Hematopoietic multipotent progenitor cell (in vitro differentiated cells): ENCODE measurements at regions not wholly inside any gene's neighbourhood (a gene's known extent, or its start where the extent isn't known, plus 50 kb on each side); places are given as distances from the start of the nearest gene placed in this dataset.

Experiments
- DNase-seq, 3 donors: peaks; one replicate each; pipeline ENCODE4 v3.0.0-alpha.2; 2011 to 2015; ENCODE audit warnings: low read depth in 2 of 3, low spot score in 2 of 3

- DNase-seq: no peak
Observed at GRCh38 chr13:47087241-47087640, 190.4 kb upstream of the HTR2A start.

GRCh38 chr13:47085346-47085745 is 188.5 kb upstream of the HTR2A start:
- DNase-seq: no peak

- no peak for DNase-seq
Observed at GRCh38 chr13:47081850-47082249, 185.0 kb upstream of the HTR2A start.

GRCh38 chr13:47081246-47081645 is 184.4 kb upstream of the HTR2A start:
- no peak for DNase-seq

GRCh38 chr13:47080621-47081020 is 183.8 kb upstream of the HTR2A start:
- no peak for DNase-seq

DNA sequence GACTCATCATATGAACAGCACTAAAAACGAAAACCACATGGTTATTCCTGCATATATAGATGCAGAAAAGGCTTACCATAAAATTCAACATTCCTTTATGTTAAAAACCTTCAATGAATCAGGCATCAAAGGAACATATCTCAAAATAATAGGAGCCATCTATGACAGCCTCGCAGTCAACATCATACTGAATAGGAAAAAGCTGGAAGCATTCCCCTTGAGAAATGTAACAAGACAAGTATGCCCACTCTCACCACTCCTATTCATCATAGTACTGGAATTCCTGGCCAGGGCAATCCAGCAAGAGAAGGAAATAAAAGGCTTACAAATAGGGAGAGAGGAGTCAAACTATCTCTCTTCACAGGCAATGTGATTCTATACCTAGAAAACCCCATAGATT is 179.6 kb upstream of the HTR2A start:
- DNase-seq: no peak

DNA sequence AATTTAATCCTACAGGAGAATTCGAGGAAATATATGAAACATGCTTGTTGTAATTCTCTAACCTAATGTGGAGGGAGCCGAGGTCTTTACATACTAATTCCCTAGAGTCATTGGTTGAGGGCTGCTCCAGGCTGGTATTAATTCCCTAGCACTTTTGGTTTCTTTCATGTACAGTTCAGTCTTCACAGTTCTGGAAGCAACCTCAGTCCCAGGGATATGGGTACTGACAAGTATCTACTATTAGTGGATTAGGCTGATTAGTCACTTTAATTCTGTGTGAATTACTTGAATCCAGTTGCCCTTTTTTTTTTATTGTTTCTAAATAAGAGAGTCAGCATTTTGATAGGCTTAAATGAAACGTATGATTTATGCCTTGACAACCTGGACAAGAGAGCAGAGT is 172.3 kb upstream of the HTR2A start:
- no peak for DNase-seq

DNA sequence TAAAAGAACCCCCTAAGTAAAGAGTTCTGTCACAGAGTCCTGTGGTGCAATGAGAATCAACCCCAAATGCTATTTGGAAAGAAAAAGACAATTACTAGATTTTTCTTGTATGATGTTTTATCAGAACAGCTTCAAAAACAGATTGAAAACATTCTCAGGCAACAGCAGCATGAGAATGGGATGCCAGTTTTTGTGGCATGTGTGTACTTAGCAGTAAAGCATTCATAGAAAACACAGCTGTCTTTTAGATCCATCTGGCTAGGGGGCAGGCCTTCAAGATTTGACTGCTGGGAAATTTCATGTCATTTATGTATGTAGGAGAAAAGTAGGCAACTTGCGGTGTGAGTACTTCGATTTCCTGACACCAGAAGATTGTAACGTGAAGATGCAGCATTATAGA is 170.5 kb upstream of the HTR2A start:
- no peak for DNase-seq

- no peak for DNase-seq
Observed at GRCh38 chr13:47066226-47066625, 169.4 kb upstream of the HTR2A start.

DNA sequence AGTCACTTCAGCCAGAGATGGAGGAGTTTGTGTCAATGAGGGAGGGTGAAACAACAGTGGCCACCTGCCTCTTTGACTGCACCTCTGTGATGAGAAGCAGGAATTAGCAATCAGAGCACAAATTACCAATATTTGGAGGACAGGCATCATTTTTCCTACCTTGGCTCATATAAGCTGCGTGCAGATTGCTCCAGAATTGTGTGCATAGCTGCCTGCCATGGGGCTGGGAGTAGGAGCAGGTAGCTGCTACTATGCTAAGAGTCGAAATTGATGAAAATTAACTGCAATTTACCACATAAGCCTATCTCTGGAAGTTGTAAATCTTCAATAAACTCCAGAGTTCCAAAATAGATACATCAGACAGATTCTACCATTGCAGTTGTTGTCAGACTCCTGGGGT is 167.5 kb upstream of the HTR2A start:
- DNase-seq: no peak

- DNase-seq: no peak
Observed at GRCh38 chr13:47049276-47049989, 152.6 kb upstream of the HTR2A start.

DNA sequence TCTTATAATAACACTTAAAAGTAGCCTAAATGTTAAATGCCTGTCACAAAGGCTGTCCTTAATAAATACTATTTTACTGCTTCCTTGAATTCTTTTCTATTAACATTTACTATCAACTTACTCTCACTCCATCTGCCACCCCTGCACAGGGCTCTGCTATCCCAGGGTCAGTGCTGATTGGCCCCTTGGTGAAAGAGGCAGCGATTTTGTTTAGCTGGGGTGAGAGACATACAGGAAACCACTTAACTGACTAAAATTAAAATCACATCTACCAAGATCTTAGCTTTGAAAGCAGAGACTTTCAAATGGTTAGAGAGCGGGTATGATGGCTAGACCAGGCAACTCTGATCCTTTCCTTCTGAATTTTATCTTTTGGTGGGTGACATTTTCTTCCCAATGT is 149.9 kb upstream of the HTR2A start:
- no peak for DNase-seq

GRCh38 chr13:47044842-47045241 is 148.0 kb upstream of the HTR2A start:
- no peak for DNase-seq

DNA sequence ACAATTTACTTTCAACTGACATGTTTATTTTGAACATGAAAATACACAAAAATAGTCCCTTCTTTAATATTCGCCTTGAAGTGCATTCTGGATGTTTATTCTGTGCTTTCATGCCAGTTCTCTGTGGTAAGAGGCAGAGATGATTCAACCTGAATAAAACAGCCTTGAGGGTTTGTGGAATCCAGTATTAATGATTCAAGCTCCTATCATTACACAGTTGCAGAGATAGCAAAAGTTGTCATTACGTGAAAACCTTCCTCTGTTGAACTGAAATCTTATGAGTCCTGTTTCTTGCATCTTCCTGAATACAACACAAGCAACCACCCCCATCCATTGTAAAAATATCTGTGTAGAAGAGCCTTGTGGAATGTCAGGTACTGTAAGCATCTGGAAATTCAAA is 142.3 kb upstream of the HTR2A start:
- no peak for DNase-seq

DNA sequence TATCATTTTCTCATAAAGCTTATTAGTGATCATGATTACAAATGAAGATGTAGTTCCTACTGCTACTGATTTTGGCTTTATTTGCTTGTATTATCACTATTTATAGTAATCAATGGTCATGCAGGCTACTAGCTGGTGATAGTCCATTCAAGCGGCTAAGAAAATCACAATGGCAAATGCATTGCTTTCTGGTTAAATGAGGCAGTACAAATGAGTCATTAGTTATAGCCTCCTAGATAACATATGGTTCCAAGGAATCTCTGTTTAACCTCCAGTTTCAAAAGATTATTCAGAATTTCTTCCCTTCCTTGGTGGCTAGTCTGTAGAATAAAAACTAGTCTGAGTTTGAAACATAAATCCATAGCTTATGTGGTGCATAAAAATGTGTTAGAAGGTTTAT is 141.3 kb upstream of the HTR2A start:
- DNase-seq: no peak

GRCh38 chr13:47036294-47037008 is 139.6 kb upstream of the HTR2A start:
- DNase-seq: no peak

- no peak for DNase-seq
Observed at GRCh38 chr13:47033216-47033615, 136.4 kb upstream of the HTR2A start.

DNA sequence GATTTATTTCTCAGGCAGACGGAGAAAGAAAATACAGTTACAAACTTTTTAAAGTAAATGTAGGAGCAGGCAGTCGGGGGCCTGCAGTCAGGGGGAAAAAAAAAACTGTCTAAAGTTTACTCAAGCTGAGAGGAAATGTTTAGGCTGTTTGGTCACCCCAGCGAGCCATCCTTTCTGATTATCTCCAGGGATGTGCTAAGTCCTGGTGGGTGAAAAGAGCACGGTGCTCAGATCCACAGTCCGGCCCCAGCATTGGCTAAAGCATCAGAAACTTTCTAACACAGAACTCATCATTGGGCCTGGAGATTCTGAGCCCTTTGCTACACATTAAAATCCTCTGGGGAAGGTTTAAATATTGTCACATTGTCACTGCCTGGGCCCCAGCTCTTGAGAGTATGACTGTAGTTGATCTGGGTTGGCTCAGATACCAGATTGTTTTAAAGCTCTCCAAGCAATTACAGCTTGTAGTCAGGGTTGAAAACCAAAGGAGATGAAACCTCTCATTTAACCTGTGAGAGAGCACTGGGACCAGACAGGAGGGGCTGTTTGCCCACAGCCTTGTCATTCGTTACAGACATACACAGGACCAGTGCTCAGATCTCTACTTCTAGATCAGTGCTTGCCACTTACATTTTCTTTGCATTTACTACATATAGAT is 131.1 kb upstream of the HTR2A start:
- DNase-seq: no peak

GRCh38 chr13:47025791-47026447 is 129.1 kb upstream of the HTR2A start:
- DNase-seq: no peak

DNA sequence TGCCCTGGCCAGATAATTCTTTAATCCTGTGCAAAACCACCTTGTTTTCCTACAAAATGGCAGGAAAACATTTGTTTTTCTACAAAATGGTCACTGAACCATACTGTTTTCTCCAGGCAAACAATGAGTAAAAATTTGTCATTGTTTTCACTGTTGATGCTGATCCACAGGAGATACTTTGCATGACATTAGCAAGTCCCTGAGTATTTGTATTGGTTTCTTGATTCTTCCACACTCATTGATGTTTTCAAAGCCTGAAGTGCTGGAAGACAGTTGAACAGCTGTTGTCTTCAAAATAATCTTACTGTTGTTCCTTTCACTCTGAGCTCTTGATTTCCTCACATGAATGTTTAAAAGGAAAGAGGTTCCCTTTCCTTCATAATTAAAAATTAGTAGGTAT is 123.1 kb upstream of the HTR2A start:
- no peak for DNase-seq

GRCh38 chr13:47017476-47017875 is 120.6 kb upstream of the HTR2A start:
- no peak for DNase-seq

DNA sequence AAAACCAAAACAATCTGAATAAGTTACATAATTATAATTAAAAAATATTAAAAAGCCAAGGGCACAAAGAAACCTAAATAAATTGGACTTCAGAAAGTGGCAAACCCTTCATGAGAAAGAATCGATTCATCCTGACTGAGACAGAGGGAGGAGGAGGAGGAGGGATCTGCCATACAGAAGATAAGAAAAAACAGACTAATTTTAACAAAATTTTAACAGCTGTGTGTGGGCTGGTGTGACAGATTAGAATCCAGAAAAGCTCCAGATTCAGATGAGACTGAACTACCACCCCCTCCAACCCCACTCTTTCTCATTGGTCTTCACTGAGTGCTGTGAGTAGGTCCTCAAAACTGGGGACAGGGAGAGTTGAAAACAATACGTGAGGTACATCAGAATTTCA is 111.5 kb upstream of the HTR2A start:
- DNase-seq: no peak
